Natural killer cell (primary cell): ENCODE measurements at regions not wholly inside any gene's neighbourhood (a gene's known extent, or its start where the extent isn't known, plus 50 kb on each side); places are given as distances from the start of the nearest gene placed in this dataset.

Experiments
- ATAC-seq, 3 donors: fragments of 150-1000 bp in 2 of 3; fragments of 200-7000 bp in 1 of 3; cut with Tn5 transposase; 1 replicate in 1 of 3; 2 replicates in 2 of 3; pipeline ENCODE4 v1.10.0; 2021; ENCODE audit warnings: mild to moderate bottlenecking in 2 of 3, moderate library complexity in 2 of 3
- DNase-seq, 2 donors: peaks; one replicate each; pipeline versions ENCODE4 v3.0.0 to v3.0.0-alpha.2; 2013 to 2021; ENCODE audit warnings: mixed read lengths in 1 of 2
- H3K27ac ChIP-seq: one replicate; pipeline ENCODE4 v1.5.1; 2013; ENCODE audit warnings: mild to moderate bottlenecking, low read length
- H3K27me3 ChIP-seq: one replicate; pipeline ENCODE4 v1.6.1; 2013; ENCODE audit warnings: low read length; ENCODE audit not compliant: control insufficient read depth, insufficient read depth
- H3K36me3 ChIP-seq: one replicate; pipeline ENCODE4 v1.6.1; 2013; ENCODE audit warnings: low read length; ENCODE audit not compliant: control insufficient read depth, insufficient read depth
- H3K4me1 ChIP-seq: one replicate; pipeline ENCODE4 v1.6.1; 2013; ENCODE audit warnings: low read length; ENCODE audit not compliant: control insufficient read depth, insufficient read depth
- H3K4me3 ChIP-seq: one replicate; pipeline ENCODE4 v1.5.1; 2013; ENCODE audit warnings: low read length
- H3K9me3 ChIP-seq: one replicate; pipeline ENCODE4 v1.6.1; 2013; ENCODE audit warnings: low read length; ENCODE audit not compliant: control insufficient read depth, insufficient read depth
- H3K27ac Mint-ChIP-seq, 2 donors: one replicate each; pipeline ENCODE4 v1.8.0; 2022; ENCODE audit warnings: mild to moderate bottlenecking in 2 of 2, mixed read lengths in 2 of 2, moderate library complexity in 1 of 2
- H3K27me3 Mint-ChIP-seq, 2 donors: one replicate each; pipeline ENCODE4 v1.8.0; 2022; ENCODE audit warnings: low read depth in 2 of 2, mixed read lengths in 2 of 2
- H3K36me3 Mint-ChIP-seq: one replicate; pipeline ENCODE4 v1.8.0; 2022; ENCODE audit warnings: mixed read lengths
- H3K4me1 Mint-ChIP-seq, 2 donors: one replicate each; pipeline ENCODE4 v1.8.0; 2022; ENCODE audit warnings: mixed read lengths in 2 of 2
- H3K4me3 Mint-ChIP-seq: one replicate; pipeline ENCODE4 v1.8.0; 2022; ENCODE audit warnings: mild to moderate bottlenecking, moderate library complexity, mixed read lengths
- H3K9me3 Mint-ChIP-seq, 2 donors: one replicate each; pipeline ENCODE4 v1.8.0; 2022; ENCODE audit warnings: mixed read lengths in 2 of 2
- CTCF ChIP-seq: fragments of 200-600 bp; IDR thresholded peaks from one replicate; pipeline ENCODE4 v1.8.0; 2022; ENCODE audit warnings: antibody characterized with exemption
- WGBS: methylation state at CpG from one replicate; pipeline ENCODE4 v1.1.7; 2013; ENCODE audit warnings: missing lambda C conversion rate; ENCODE audit not compliant: insufficient coverage; 5-methylcytosine and 5-hydroxymethylcytosine counted together
- intact Hi-C: fragments of 100-400 bp; cut with micrococcal nuclease; formaldehyde crosslinking; loops from one replicate; pipeline ENCODE4 v1.14.2; 2022

GRCh38 chr15:97504031-97504792 lies 456.3 kb upstream of the ARRDC4 start:
- TF ChIP-seq CTCF = no peak
- no peaks in the 10 kb centered on the region for H3K27me3 ChIP-seq
- no peaks in the 10 kb centered on the region for H3K4me1 ChIP-seq
- Mint-ChIP-seq H3K4me3 (no peak overlapping the region), H3K27me3 (no peaks in the 10 kb centered on the region), H3K9me3 (peaks cover 5 to 9% of the 10 kb centered on the region in 2 donors), H3K27ac (no peak overlapping the region), H3K36me3 (no peaks in the 10 kb centered on the region), H3K4me1 (no peaks in the 10 kb centered on the region)
- ATAC-seq (no peak), DNase-seq (peak in 1 of 2 donors; percentile 2)
- H3K4me3 ChIP-seq = no peak overlapping the region
- WGBS = 72% methylated on average over 5 of the region's 6 CpGs
- no peaks in the 10 kb centered on the region for H3K36me3 ChIP-seq
- intact Hi-C loops = no loop called here
- no peaks in the 10 kb centered on the region for H3K9me3 ChIP-seq
- no peak overlapping the region for H3K27ac ChIP-seq

- peaks cover 0 to 4% of the 10 kb centered on the region in 2 donors for H3K9me3 Mint-ChIP-seq
- H3K27me3 Mint-ChIP-seq = no peaks in the 10 kb centered on the region
- H3K27me3 ChIP-seq = no peaks in the 10 kb centered on the region
- DNase-seq (no peak), ATAC-seq (no peak)
- no peak overlapping the region for H3K4me3 ChIP-seq
- no peaks in the 10 kb centered on the region for H3K4me1 Mint-ChIP-seq
- no peak for TF ChIP-seq CTCF
- H3K4me3 Mint-ChIP-seq = no peak overlapping the region
- no peaks in the 10 kb centered on the region for H3K4me1 ChIP-seq
- no peaks in the 10 kb centered on the region for H3K36me3 ChIP-seq
- WGBS = 91% methylated on average over 2 of the region's 2 CpGs
- H3K27ac ChIP-seq = no peak overlapping the region
- no peak overlapping the region for H3K27ac Mint-ChIP-seq
- no peaks in the 10 kb centered on the region for H3K36me3 Mint-ChIP-seq
- H3K9me3 ChIP-seq = no peaks in the 10 kb centered on the region
- intact Hi-C loops = no loop called here
Observed at GRCh38 chr15:97517737-97518136, 442.8 kb upstream of the ARRDC4 start.

- no peaks in the 10 kb centered on the region for H3K27me3 ChIP-seq
Observed at GRCh38 chr15:97520689-97521088, 439.8 kb upstream of the ARRDC4 start.

More at GRCh38 chr15:97520689-97521088, 439.8 kb upstream of the ARRDC4 start:
- Histone ChIP-seq H3K36me3 (no peaks in the 10 kb centered on the region), H3K27ac (no peak overlapping the region), H3K4me3 (no peak overlapping the region), H3K4me1 (no peaks in the 10 kb centered on the region), H3K9me3 (no peaks in the 10 kb centered on the region)
- DNase-seq (no peak), ATAC-seq (no peak)
- WGBS = 58% methylated on average over 4 of the region's 4 CpGs
- no peak for TF ChIP-seq CTCF
- Mint-ChIP-seq H3K4me3 (no peak overlapping the region), H3K27ac (no peak overlapping the region), H3K36me3 (no peaks in the 10 kb centered on the region), H3K4me1 (no peaks in the 10 kb centered on the region), H3K9me3 (peaks cover 3 to 7% of the 10 kb centered on the region in 2 donors), H3K27me3 (no peaks in the 10 kb centered on the region)
- intact Hi-C loops = no loop called here
